Naive B cell (primary cell): ENCODE measurements at regions not wholly inside any gene's neighbourhood (a gene's known extent, or its start where the extent isn't known, plus 50 kb on each side); places are given as distances from the start of the nearest gene placed in this dataset.
A peak's percentile ranks its signal among the peaks of the same experiment; 100 is the strongest.

Source experiments
- ATAC-seq, 2 donors: fragments of 150-1000 bp; cut with Tn5 transposase; 2 replicates each; pipeline ENCODE4 v1.10.0; 2021; ENCODE audit warnings: low read depth in 2 of 2, mild to moderate bottlenecking in 2 of 2, moderate library complexity in 2 of 2
- DNase-seq: peaks from one replicate; pipeline ENCODE4 v3.0.0; 2022
- H3K27ac Mint-ChIP-seq, 6 donors: one replicate each; pipeline ENCODE4 v1.8.0; 2020 to 2022; ENCODE audit warnings: mild to moderate bottlenecking in 6 of 6, mixed read lengths in 6 of 6, moderate library complexity in 5 of 6, inconsistent platforms in 2 of 6
- H3K27me3 Mint-ChIP-seq, 3 donors: one replicate each; pipeline ENCODE4 v1.8.0; 2021 to 2022; ENCODE audit warnings: mixed read lengths in 3 of 3, mild to moderate bottlenecking in 1 of 3
- H3K36me3 Mint-ChIP-seq, 2 donors: one replicate each; pipeline ENCODE4 v1.8.0; 2020 to 2022; ENCODE audit warnings: mixed read lengths in 2 of 2, inconsistent platforms in 1 of 2, mild to moderate bottlenecking in 1 of 2
- H3K4me1 Mint-ChIP-seq, 3 donors: one replicate each; pipeline ENCODE4 v1.8.0; 2020 to 2022; ENCODE audit warnings: mixed read lengths in 3 of 3, inconsistent platforms in 1 of 3, mild to moderate bottlenecking in 1 of 3, moderate library complexity in 1 of 3
- H3K4me3 Mint-ChIP-seq, 8 donors: one replicate each; pipeline ENCODE4 v1.8.0; 2020 to 2022; ENCODE audit warnings: mild to moderate bottlenecking in 8 of 8, mixed read lengths in 8 of 8, moderate library complexity in 8 of 8, inconsistent platforms in 2 of 8
- H3K9me3 Mint-ChIP-seq, 7 donors: one replicate each; pipeline ENCODE4 v1.8.0; 2020 to 2022; ENCODE audit warnings: mixed read lengths in 7 of 7, mild to moderate bottlenecking in 5 of 7, inconsistent platforms in 2 of 7, moderate library complexity in 1 of 7

GRCh38 chr17:71158437-71158836 is 962.4 kb upstream of the SOX9 start:
- no peaks in the 10 kb centered on the region for H3K36me3 Mint-ChIP-seq
- ATAC-seq, result no peak
- no peak overlapping the region for H3K27ac Mint-ChIP-seq
- H3K9me3 Mint-ChIP-seq, result peaks cover 0 to 9% (median 1%) of the 10 kb centered on the region in 7 donors
- H3K4me3 Mint-ChIP-seq, result no peak overlapping the region
- H3K4me1 Mint-ChIP-seq, result no peaks in the 10 kb centered on the region
- H3K27me3 Mint-ChIP-seq, result no peaks in the 10 kb centered on the region
- no peak for DNase-seq

DNA sequence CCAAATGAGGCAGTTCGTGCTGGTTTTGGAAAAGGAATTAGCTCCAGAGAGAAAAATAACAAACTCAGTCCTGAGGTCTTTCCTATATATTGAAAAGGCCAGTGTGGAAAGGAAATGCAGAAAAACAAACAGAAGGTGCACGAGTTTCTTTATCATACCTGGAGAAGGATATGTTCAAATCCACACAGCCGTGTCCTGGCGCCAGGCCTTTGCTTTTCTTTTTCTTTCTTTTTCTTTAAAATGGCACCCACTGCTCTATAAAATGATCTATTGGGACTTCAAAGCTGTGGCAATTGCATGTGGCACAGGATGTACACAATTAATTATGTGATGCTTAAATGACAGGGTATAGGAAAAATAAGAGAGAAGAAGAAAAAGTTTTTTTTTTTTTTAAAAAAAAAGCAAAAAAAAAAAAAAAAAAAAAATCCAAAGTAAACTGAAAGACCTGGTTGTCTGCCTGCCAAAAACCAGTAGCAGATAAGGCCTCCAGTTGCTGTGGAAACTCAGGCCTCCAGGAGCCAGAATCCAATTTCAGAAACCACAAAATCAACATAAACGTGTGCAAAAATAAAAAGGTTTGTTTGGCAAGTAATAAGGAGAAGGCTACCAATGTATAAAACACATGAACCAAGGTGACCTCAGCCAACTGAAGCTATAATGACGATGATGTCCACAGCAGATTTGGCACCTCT is 957.6 kb upstream of the SOX9 start:
- Mint-ChIP-seq H3K4me3 (no peak overlapping the region), H3K9me3 (peaks cover 0 to 9% (median 2%) of the 10 kb centered on the region in 7 donors), H3K27me3 (no peaks in the 10 kb centered on the region), H3K36me3 (no peaks in the 10 kb centered on the region), H3K4me1 (no peaks in the 10 kb centered on the region), H3K27ac (no peak overlapping the region)
- ATAC-seq (no peak), DNase-seq (no peak)

GRCh38 chr17:71163813-71164122 is 957.1 kb upstream of the SOX9 start:
- Mint-ChIP-seq H3K36me3 (no peaks in the 10 kb centered on the region), H3K27me3 (no peaks in the 10 kb centered on the region), H3K9me3 (peaks cover 0 to 9% (median 2%) of the 10 kb centered on the region in 7 donors), H3K4me1 (no peaks in the 10 kb centered on the region), H3K27ac (no peak overlapping the region), H3K4me3 (no peak overlapping the region)
- ATAC-seq, result no peak
- no peak for DNase-seq

- H3K9me3 Mint-ChIP-seq, result peaks cover 0 to 8% (median 2%) of the 10 kb centered on the region in 7 donors
- no peak overlapping the region for H3K4me3 Mint-ChIP-seq
- DNase-seq (no peak), ATAC-seq (no peak)
- no peak overlapping the region for H3K27ac Mint-ChIP-seq
- H3K36me3 Mint-ChIP-seq, result no peaks in the 10 kb centered on the region
- no peaks in the 10 kb centered on the region for H3K4me1 Mint-ChIP-seq
- H3K27me3 Mint-ChIP-seq, result no peaks in the 10 kb centered on the region
Measured at GRCh38 chr17:71164561-71164960, 956.3 kb upstream of the SOX9 start.

GRCh38 chr17:71166311-71166710 is 954.5 kb upstream of the SOX9 start:
- no peaks in the 10 kb centered on the region for H3K4me1 Mint-ChIP-seq
- no peak overlapping the region for H3K4me3 Mint-ChIP-seq
- H3K27ac Mint-ChIP-seq, result no peak overlapping the region
- no peak for DNase-seq
- no peak for ATAC-seq
- H3K36me3 Mint-ChIP-seq, result no peaks in the 10 kb centered on the region
- H3K27me3 Mint-ChIP-seq, result no peaks in the 10 kb centered on the region
- H3K9me3 Mint-ChIP-seq, result peaks cover 0 to 5% (median 3%) of the 10 kb centered on the region in 7 donors

DNA sequence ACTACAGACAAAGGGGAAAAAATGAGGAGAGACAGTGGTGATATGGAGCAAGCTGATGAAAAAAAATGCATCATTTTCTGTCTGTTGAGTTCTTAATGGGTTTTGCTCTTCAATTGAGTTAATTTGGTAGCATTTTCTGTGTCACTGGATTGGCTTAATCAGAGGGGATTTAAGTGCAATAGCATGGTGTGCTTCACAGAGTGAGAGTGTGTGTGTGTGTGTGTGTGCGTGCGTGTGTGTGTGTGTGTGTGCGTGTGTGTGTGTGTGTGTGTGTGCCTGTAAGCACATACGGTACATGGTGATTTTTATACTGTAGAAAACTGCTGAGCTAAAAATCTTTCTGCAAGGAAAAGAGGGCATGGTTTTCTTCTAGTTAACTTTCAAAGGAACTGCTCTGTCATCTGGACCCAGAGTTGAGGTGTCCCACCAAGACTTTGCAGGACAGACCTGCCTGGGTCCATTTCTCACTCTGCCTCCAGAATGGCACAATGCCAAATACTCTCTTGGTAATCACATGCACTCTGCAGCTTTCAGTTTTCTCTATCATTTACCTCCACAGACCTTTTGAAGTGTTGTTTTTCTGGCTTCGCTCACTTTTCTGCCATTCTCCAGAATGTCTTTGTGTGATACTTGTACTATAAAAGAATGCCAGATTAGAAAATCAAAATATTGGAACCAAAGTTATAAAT is 952.6 kb upstream of the SOX9 start:
- no peak for DNase-seq
- ATAC-seq, result no peak
- Mint-ChIP-seq H3K36me3 (no peaks in the 10 kb centered on the region), H3K4me3 (peak overlapping the region in 1 of 8 donors; percentile 18), H3K27ac (no peak overlapping the region), H3K9me3 (peaks cover 0 to 6% (median 5%) of the 10 kb centered on the region in 7 donors), H3K4me1 (no peaks in the 10 kb centered on the region), H3K27me3 (no peaks in the 10 kb centered on the region)

- Mint-ChIP-seq H3K36me3 (no peaks in the 10 kb centered on the region), H3K27me3 (no peaks in the 10 kb centered on the region), H3K9me3 (peaks cover 0 to 5% (median 3%) of the 10 kb centered on the region in 7 donors), H3K4me3 (no peak overlapping the region), H3K4me1 (no peaks in the 10 kb centered on the region), H3K27ac (no peak overlapping the region)
- no peak for DNase-seq
- no peak for ATAC-seq
Measured at GRCh38 chr17:71170070-71170469, 950.8 kb upstream of the SOX9 start.

DNA sequence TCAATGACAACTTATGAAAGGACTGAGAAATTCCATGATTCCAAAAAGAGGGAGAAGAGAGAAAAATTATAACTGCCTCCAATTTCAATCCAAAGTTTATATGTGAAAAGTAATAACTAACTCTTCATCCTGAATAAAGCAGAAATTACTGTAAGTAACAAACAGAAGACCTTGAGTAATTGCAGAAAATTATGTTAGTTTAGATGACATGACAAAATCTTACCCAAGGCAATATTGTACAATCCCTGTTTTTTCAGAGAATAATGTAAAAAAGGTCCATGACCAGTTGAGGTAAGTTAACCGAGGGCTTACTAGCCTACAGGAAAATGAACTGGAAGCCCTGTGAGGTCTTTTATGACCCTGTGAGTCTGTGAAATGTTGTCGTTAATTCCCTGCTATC is 949.5 kb upstream of the SOX9 start:
- H3K36me3 Mint-ChIP-seq, result no peaks in the 10 kb centered on the region
- no peak for ATAC-seq
- H3K4me3 Mint-ChIP-seq, result no peak overlapping the region
- H3K27me3 Mint-ChIP-seq, result no peaks in the 10 kb centered on the region
- no peak for DNase-seq
- H3K9me3 Mint-ChIP-seq, result peaks cover 0 to 5% (median 3%) of the 10 kb centered on the region in 7 donors
- no peaks in the 10 kb centered on the region for H3K4me1 Mint-ChIP-seq
- no peak overlapping the region for H3K27ac Mint-ChIP-seq

- H3K27me3 Mint-ChIP-seq, result no peaks in the 10 kb centered on the region
- H3K4me3 Mint-ChIP-seq, result no peak overlapping the region
- H3K9me3 Mint-ChIP-seq, result peaks cover 0 to 8% (median 3%) of the 10 kb centered on the region in 7 donors
- DNase-seq (no peak), ATAC-seq (no peak)
- no peaks in the 10 kb centered on the region for H3K36me3 Mint-ChIP-seq
- no peak overlapping the region for H3K27ac Mint-ChIP-seq
- no peaks in the 10 kb centered on the region for H3K4me1 Mint-ChIP-seq
Measured at GRCh38 chr17:71173991-71174390, 946.8 kb upstream of the SOX9 start.

- Mint-ChIP-seq H3K4me3 (no peak overlapping the region), H3K27ac (no peak overlapping the region), H3K27me3 (no peaks in the 10 kb centered on the region), H3K9me3 (peaks cover 0 to 8% (median 2%) of the 10 kb centered on the region in 7 donors), H3K4me1 (no peaks in the 10 kb centered on the region), H3K36me3 (no peaks in the 10 kb centered on the region)
- no peak for DNase-seq
- no peak for ATAC-seq
Measured at GRCh38 chr17:71176331-71176730, 944.5 kb upstream of the SOX9 start.

GRCh38 chr17:71176928-71177443 is 943.8 kb upstream of the SOX9 start:
- Mint-ChIP-seq H3K27ac (no peak overlapping the region), H3K4me1 (no peaks in the 10 kb centered on the region), H3K27me3 (no peaks in the 10 kb centered on the region), H3K36me3 (no peaks in the 10 kb centered on the region), H3K9me3 (peaks cover 0 to 4% (median 2%) of the 10 kb centered on the region in 7 donors), H3K4me3 (no peak overlapping the region)
- ATAC-seq (no peak), DNase-seq (no peak)

GRCh38 chr17:71180801-71181385 is 939.9 kb upstream of the SOX9 start:
- DNase-seq, result no peak
- H3K4me1 Mint-ChIP-seq, result no peaks in the 10 kb centered on the region
- no peak overlapping the region for H3K4me3 Mint-ChIP-seq
- H3K27me3 Mint-ChIP-seq, result no peaks in the 10 kb centered on the region
- peaks cover 0 to 6% (median 0%) of the 10 kb centered on the region in 7 donors for H3K9me3 Mint-ChIP-seq
- no peak for ATAC-seq
- no peak overlapping the region for H3K27ac Mint-ChIP-seq
- no peaks in the 10 kb centered on the region for H3K36me3 Mint-ChIP-seq

GRCh38 chr17:71183066-71183660 is 937.7 kb upstream of the SOX9 start:
- no peaks in the 10 kb centered on the region for H3K4me1 Mint-ChIP-seq
- peaks cover 0 to 5% (median 0%) of the 10 kb centered on the region in 7 donors for H3K9me3 Mint-ChIP-seq
- no peaks in the 10 kb centered on the region for H3K27me3 Mint-ChIP-seq
- no peaks in the 10 kb centered on the region for H3K36me3 Mint-ChIP-seq
- no peak for DNase-seq
- ATAC-seq, result no peak
- no peak overlapping the region for H3K27ac Mint-ChIP-seq
- no peak overlapping the region for H3K4me3 Mint-ChIP-seq

GRCh38 chr17:71184716-71185115 is 936.1 kb upstream of the SOX9 start:
- H3K36me3 Mint-ChIP-seq, result no peaks in the 10 kb centered on the region
- H3K27me3 Mint-ChIP-seq, result no peaks in the 10 kb centered on the region
- ATAC-seq (no peak), DNase-seq (no peak)
- H3K4me1 Mint-ChIP-seq, result no peaks in the 10 kb centered on the region
- H3K9me3 Mint-ChIP-seq, result peaks cover 0 to 5% (median 0%) of the 10 kb centered on the region in 7 donors
- no peak overlapping the region for H3K27ac Mint-ChIP-seq
- H3K4me3 Mint-ChIP-seq, result peak overlapping the region in 1 of 8 donors; percentile 37
